ENCODE measurements at regions not wholly inside any gene's neighbourhood (a gene's known extent, or its start where the extent isn't known, plus 50 kb on each side); places are given as distances from the start of the nearest gene placed in this dataset.

DNA sequence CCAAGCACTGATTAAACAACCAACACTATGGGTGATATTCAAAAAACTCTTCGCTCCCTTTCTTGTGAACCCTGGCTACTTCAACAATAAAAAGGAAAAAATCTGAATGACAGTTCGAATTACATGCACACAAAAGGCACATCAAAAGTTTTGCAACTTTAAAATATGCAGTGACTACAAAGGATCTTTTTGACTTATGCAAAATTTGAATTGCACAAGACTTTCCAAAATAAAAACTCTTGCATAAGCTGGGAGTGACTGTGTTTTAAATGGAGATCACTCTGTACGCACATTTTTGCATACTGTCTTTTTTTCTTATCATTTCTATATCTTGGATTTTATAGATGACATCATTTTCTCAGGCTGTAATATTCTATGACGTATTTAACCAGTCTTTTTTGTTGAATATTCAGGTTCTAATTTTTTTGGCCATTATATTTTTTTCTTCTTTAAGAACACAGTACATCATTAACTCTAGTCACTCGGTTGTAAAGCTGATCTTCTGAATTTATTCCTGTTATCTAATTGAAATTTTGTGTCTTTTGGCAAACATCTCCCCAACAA lies 667.6 kb upstream of the TBX3 start:
- Histone ChIP-seq H3K27me3 (ENCODE audit: control insufficient read depth in 1 of 2, insufficient read depth in 2 of 2, low read length in 1 of 2) (no peaks in the 10 kb centered on the region), H3K9me3 (ENCODE audit: control insufficient read depth, low read length) (no peaks in the 10 kb centered on the region), H3K4me3 (ENCODE audit: low read length in 2 of 2) (no peak overlapping the region), H3K4me1 (ENCODE audit: control insufficient read depth in 1 of 2, insufficient read depth in 2 of 2, low read length in 2 of 2) (no peaks in the 10 kb centered on the region), H3K36me3 (ENCODE audit: control insufficient read depth in 1 of 2, insufficient read depth in 2 of 2, low read length in 1 of 2) (no peaks in the 10 kb centered on the region), H3K27ac (ENCODE audit: low read depth in 1 of 2, low read length in 2 of 2) (no peak overlapping the region)
- ATAC-seq (ENCODE audit: low FRiP score) (no peak), DNase-seq (no peak)
- WGBS, 2 donors, result 76 to 80% methylated on average over 5 of the region's 5 CpGs
- intact Hi-C loops (cut with DNase I), result no loop called here

DNA sequence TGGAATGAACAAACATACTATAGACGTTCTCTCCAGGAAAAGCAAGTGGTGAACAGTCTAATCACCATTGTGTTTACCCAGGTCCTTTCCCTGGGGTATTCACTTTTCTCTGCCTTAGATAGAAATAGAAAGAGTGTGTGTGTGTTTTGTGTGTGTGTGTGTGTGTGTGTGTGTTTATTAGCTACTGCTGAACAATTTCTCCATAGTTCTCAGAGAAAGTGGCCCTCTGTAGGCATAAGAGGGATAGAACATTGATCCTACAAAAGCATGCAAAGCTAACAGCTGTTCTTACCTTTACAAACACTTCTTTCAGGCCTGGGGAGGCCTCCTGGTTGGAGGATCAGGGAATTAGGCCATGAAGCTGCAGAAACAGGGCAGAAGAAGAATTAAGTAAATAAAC lies 665.7 kb upstream of the TBX3 start:
- no peaks in the 10 kb centered on the region for H3K9me3 ChIP-seq (ENCODE audit: control insufficient read depth, low read length)
- no peak overlapping the region for H3K27ac ChIP-seq (ENCODE audit: low read depth in 1 of 2, low read length in 2 of 2)
- 19 to 24% methylated on average over 1 of the region's 1 CpG for WGBS, 2 donors
- no peak overlapping the region for H3K4me3 ChIP-seq (ENCODE audit: low read length in 2 of 2)
- no peaks in the 10 kb centered on the region for H3K27me3 ChIP-seq (ENCODE audit: control insufficient read depth in 1 of 2, insufficient read depth in 2 of 2, low read length in 1 of 2)
- intact Hi-C loops (cut with DNase I), result no loop called here
- H3K4me1 ChIP-seq (ENCODE audit: control insufficient read depth in 1 of 2, insufficient read depth in 2 of 2, low read length in 2 of 2), result no peaks in the 10 kb centered on the region
- no peak for ATAC-seq (ENCODE audit: low FRiP score)
- DNase-seq, result no peak
- H3K36me3 ChIP-seq (ENCODE audit: control insufficient read depth in 1 of 2, insufficient read depth in 2 of 2, low read length in 1 of 2), result no peaks in the 10 kb centered on the region

DNA sequence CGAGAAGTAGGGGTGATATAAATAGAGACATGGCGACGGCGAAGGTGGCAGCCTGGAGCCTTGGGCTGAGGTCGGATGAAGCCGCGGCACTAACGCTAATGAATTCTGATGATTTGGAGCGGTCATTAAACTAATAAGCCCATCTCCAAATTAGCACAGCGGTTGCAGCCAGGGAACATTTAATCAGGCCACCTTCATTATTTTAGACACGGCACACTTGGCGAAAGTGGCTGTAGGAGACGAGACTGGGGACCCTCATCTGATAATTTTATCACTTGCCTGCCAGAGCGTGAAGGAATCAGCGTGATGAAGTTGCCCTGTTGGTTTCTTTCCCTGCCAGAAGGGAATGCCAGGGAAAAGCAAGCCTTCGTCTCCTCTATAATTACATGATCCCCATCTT lies 664.3 kb upstream of the TBX3 start:
- intact Hi-C loops (cut with DNase I), result no loop called here
- DNase-seq (no peak), ATAC-seq (ENCODE audit: low FRiP score) (no peak)
- Histone ChIP-seq H3K9me3 (ENCODE audit: control insufficient read depth, low read length) (no peaks in the 10 kb centered on the region), H3K27me3 (ENCODE audit: control insufficient read depth in 1 of 2, insufficient read depth in 2 of 2, low read length in 1 of 2) (no peaks in the 10 kb centered on the region), H3K4me3 (ENCODE audit: low read length in 2 of 2) (no peak overlapping the region), H3K4me1 (ENCODE audit: control insufficient read depth in 1 of 2, insufficient read depth in 2 of 2, low read length in 2 of 2) (no peaks in the 10 kb centered on the region), H3K27ac (ENCODE audit: low read depth in 1 of 2, low read length in 2 of 2) (no peak overlapping the region), H3K36me3 (ENCODE audit: control insufficient read depth in 1 of 2, insufficient read depth in 2 of 2, low read length in 1 of 2) (no peaks in the 10 kb centered on the region)
- WGBS, 2 donors, result 90 to 92% methylated on average over 16 of the region's 16 CpGs

DNA sequence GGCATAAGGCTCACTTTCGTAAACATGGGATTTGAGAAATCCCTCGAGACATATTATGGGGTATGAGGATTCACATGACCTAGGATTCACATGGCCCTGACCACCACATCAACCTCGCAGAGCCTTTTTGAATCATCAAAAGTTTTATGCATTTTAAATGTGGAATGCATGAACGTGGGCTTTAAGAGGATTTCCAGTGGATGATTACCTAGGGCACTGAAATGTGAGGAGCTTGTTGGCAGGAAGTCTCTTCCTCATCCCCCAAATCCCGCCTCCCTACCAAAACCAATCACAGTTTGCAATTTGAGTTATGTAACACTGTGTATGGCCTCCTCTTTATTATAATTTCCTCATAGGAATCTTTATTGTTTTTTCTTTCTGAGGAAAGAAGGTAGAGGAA lies 659.6 kb upstream of the TBX3 start:
- Histone ChIP-seq H3K36me3 (ENCODE audit: control insufficient read depth in 1 of 2, insufficient read depth in 2 of 2, low read length in 1 of 2) (no peaks in the 10 kb centered on the region), H3K4me1 (ENCODE audit: control insufficient read depth in 1 of 2, insufficient read depth in 2 of 2, low read length in 2 of 2) (no peaks in the 10 kb centered on the region), H3K27me3 (ENCODE audit: control insufficient read depth in 1 of 2, insufficient read depth in 2 of 2, low read length in 1 of 2) (no peaks in the 10 kb centered on the region), H3K9me3 (ENCODE audit: control insufficient read depth, low read length) (peaks cover 1% of the 10 kb centered on the region), H3K27ac (ENCODE audit: low read depth in 1 of 2, low read length in 2 of 2) (no peak overlapping the region), H3K4me3 (ENCODE audit: low read length in 2 of 2) (no peak overlapping the region)
- ATAC-seq (ENCODE audit: low FRiP score) (no peak), DNase-seq (no peak)
- WGBS, 2 donors, result 95 to 96% methylated on average over 5 of the region's 5 CpGs
- intact Hi-C loops (cut with DNase I), result loop anchor here in 1 of 2 donors (5.0 kb wide), 1 partner anchor 64 kb away; no protein-coding TSS in a partner anchor

DNA sequence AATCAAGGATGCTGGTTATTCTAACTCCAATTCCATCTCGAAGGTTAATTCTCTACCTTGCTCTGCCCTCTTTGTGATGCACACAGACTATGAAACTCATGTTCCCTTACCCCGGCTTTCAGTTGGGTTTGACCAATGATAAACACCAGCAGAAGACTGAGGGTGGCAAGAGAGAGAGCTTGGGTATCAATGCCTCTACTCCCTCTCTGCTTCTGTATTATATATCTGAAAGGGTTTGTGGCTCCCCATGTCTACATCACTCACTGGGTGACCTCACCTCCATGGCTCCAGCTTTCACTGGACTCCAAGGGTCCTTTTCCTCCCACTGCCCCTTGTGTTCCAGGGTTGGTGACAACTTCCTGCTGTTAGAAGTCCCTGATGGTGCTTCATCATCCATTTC lies 659.0 kb upstream of the TBX3 start:
- Histone ChIP-seq H3K9me3 (ENCODE audit: control insufficient read depth, low read length) (peaks cover 1% of the 10 kb centered on the region), H3K4me1 (ENCODE audit: control insufficient read depth in 1 of 2, insufficient read depth in 2 of 2, low read length in 2 of 2) (no peaks in the 10 kb centered on the region), H3K4me3 (ENCODE audit: low read length in 2 of 2) (no peak overlapping the region), H3K27me3 (ENCODE audit: control insufficient read depth in 1 of 2, insufficient read depth in 2 of 2, low read length in 1 of 2) (no peaks in the 10 kb centered on the region), H3K36me3 (ENCODE audit: control insufficient read depth in 1 of 2, insufficient read depth in 2 of 2, low read length in 1 of 2) (no peaks in the 10 kb centered on the region), H3K27ac (ENCODE audit: low read depth in 1 of 2, low read length in 2 of 2) (no peak overlapping the region)
- WGBS, 2 donors, result 93 to 94% methylated on average over 2 of the region's 2 CpGs
- DNase-seq (no peak), ATAC-seq (ENCODE audit: low FRiP score) (no peak)
- intact Hi-C loops (cut with DNase I), result loop anchor here in 1 of 2 donors (5.0 kb wide), 1 partner anchor 64 kb away; no protein-coding TSS in a partner anchor

DNA sequence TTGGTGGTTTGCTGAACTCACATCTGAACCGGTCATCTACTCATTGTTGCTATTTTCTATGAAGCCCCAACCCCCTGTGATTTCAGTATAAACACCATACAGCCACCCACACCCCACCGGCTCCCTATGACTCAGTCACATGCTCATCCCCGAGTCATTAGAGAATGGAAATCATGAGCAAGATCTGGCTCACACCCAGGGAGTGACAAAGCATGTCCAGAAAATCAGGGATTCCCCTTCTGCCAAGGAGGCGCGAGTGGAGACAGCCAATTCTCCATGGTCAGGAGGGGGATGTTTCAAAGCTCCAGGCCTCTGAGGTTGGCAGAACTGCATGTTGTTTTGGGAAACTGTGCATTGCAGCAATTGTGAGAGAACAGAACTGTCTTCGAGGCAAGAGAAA lies 657.5 kb upstream of the TBX3 start:
- no peak overlapping the region for H3K27ac ChIP-seq (ENCODE audit: low read depth in 1 of 2, low read length in 2 of 2)
- WGBS, 2 donors, result 2 to 6% methylated on average over 6 of the region's 6 CpGs

DNA sequence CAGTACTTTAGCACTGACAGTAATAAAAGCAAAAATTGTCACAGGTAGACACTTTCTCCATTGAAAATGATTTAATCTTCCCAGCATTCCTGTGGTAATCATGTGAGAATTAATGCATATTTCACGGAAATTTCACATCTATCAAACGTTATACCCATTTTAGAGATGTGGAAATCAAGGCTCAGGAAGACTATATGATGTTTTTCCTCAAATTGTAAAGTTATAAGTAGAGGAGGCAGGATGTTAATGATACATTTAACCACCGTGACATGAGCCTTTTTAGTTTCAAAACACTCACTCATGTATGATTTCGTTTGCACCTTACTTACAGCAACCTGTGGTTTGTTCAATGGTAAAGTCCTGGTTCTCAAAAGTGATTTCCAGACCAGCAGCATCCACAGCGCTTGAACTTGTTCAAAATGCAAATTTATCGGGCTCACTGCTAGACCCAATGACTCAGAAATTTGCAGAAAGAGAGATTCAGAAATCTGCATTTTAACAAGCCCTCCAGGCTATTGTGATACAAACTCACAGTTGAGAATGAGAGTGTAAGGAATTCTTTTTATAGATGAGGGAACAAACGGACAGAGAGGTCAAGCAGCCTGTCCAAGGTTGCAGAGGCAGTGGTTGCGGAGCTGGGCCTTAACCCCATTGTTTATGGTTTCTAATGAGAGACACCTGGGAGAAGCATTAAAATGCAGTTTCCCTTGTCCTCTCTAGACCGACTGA lies 654.8 kb upstream of the TBX3 start:
- ATAC-seq (ENCODE audit: low FRiP score), result no peak
- intact Hi-C loops (cut with DNase I), result loop anchor here in 1 of 2 donors (10.0 kb wide), 1 partner anchor 654 kb away; the partner anchor contains the start of gene TBX3
- H3K27me3 ChIP-seq (ENCODE audit: control insufficient read depth in 1 of 2, insufficient read depth in 2 of 2, low read length in 1 of 2), result no peaks in the 10 kb centered on the region
- H3K36me3 ChIP-seq (ENCODE audit: control insufficient read depth in 1 of 2, insufficient read depth in 2 of 2, low read length in 1 of 2), result no peaks in the 10 kb centered on the region
- peaks cover 1% of the 10 kb centered on the region for H3K9me3 ChIP-seq (ENCODE audit: control insufficient read depth, low read length)
- H3K4me1 ChIP-seq (ENCODE audit: control insufficient read depth in 1 of 2, insufficient read depth in 2 of 2, low read length in 2 of 2), result no peaks in the 10 kb centered on the region
- DNase-seq, result no peak
- WGBS, 2 donors, result 88 to 89% methylated on average over 9 of the region's 9 CpGs
- no peak overlapping the region for H3K27ac ChIP-seq (ENCODE audit: low read depth in 1 of 2, low read length in 2 of 2)
- H3K4me3 ChIP-seq (ENCODE audit: low read length in 2 of 2), result no peak overlapping the region

More for the DNA sequence above, 657.5 kb upstream of the TBX3 start:
- Histone ChIP-seq H3K4me1 (ENCODE audit: control insufficient read depth in 1 of 2, insufficient read depth in 2 of 2, low read length in 2 of 2) (no peaks in the 10 kb centered on the region), H3K9me3 (ENCODE audit: control insufficient read depth, low read length) (peaks cover 1% of the 10 kb centered on the region), H3K4me3 (ENCODE audit: low read length in 2 of 2) (no peak overlapping the region), H3K36me3 (ENCODE audit: control insufficient read depth in 1 of 2, insufficient read depth in 2 of 2, low read length in 1 of 2) (no peaks in the 10 kb centered on the region), H3K27me3 (ENCODE audit: control insufficient read depth in 1 of 2, insufficient read depth in 2 of 2, low read length in 1 of 2) (no peaks in the 10 kb centered on the region)
- peak; percentile 86 for ATAC-seq (ENCODE audit: low FRiP score)
- peak; percentile 87 to 88 for DNase-seq
- intact Hi-C loops (cut with DNase I), result loop anchor here in 1 of 2 donors (5.0 kb wide), 1 partner anchor 66 kb away; no protein-coding TSS in a partner anchor

DNA sequence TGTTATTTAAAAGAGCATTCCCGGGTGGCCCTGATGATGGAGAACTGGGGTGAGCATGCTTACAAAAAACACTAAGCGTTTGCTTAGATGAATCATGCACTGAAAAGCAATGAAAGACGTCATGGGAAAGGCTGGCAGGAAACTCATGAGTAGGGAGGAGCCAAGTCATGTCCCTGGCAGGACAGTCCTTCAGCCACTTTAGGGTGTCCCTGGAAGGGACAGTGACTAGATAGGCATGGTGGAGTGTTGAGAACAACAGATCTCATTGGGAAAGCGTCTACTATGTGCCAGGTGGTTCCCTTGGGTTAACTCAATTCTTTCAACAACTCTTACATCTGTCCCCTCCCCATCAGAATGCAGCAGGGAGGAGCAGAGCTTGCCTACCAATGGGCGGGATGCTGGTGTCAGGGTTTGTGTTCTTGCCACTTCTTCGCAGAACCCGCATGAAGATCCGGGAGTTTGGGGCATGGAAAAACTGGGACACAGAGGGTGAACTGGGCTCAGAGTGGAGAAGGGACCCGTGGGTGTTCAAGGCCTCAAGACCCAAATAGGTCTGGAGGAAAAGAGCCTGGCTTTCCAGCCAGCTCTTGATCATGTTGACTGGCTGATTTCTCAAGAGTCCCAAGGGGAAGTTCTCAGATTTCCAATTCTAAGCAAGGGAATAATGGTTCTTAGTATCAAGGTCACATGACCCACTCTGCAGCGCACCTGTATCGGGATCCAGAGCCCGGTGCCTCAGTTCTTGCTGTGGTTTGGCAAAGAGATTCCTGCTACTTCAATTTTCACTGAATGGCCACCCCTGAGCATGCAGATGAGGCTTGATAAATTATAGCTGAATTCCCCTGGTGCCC lies 653.9 kb upstream of the TBX3 start:
- no peaks in the 10 kb centered on the region for H3K4me1 ChIP-seq (ENCODE audit: control insufficient read depth in 1 of 2, insufficient read depth in 2 of 2, low read length in 2 of 2)
- WGBS, 2 donors, result 59 to 64% methylated on average over 12 of the region's 12 CpGs
- DNase-seq (peak; percentile 68 to 69), ATAC-seq (ENCODE audit: low FRiP score) (peak; percentile 75)
- H3K4me3 ChIP-seq (ENCODE audit: low read length in 2 of 2), result no peak overlapping the region
- intact Hi-C loops (cut with DNase I), result loop anchor here in 1 of 2 donors (10.0 kb wide), 1 partner anchor 653 kb away; the partner anchor contains the start of gene TBX3
- no peaks in the 10 kb centered on the region for H3K27me3 ChIP-seq (ENCODE audit: control insufficient read depth in 1 of 2, insufficient read depth in 2 of 2, low read length in 1 of 2)
- H3K9me3 ChIP-seq (ENCODE audit: control insufficient read depth, low read length), result peaks cover 1% of the 10 kb centered on the region
- H3K36me3 ChIP-seq (ENCODE audit: control insufficient read depth in 1 of 2, insufficient read depth in 2 of 2, low read length in 1 of 2), result no peaks in the 10 kb centered on the region
- H3K27ac ChIP-seq (ENCODE audit: low read depth in 1 of 2, low read length in 2 of 2), result peak overlapping the region in 1 of 2 donors; percentile 21

Measured in aorta (tissue), 5 donors.